Endothelial cell of umbilical vein (primary cell): ENCODE measurements at regions not wholly inside any gene's neighbourhood (a gene's known extent, or its start where the extent isn't known, plus 50 kb on each side); places are given as distances from the start of the nearest gene placed in this dataset.

Experiments
- BruUV-seq: library from RNA; stranded (reverse); fragments of 400-500 nt; replicated peaks from 2 replicates; lab custom pipeline; 2021; lab: Mats Ljungman, UMichigan
- CTCF ChIA-PET: fragments of 300-600, 350-600 bp; sonication (Branson Sonifier 250); formaldehyde crosslinking; loops from one replicate; lab custom pipeline; 2021; ENCODE audit warnings: antibody characterized with exemption, inconsistent platforms; lab: Charles Lee
- POLR2A ChIA-PET: fragments of 300-600, 350-600 bp; sonication (Branson Sonifier 250); formaldehyde crosslinking; loops from one replicate; lab custom pipeline; 2021; ENCODE audit warnings: antibody characterized with exemption, inconsistent platforms; lab: Charles Lee
- DNase-seq: peaks from one replicate; pipeline ENCODE4 v3.0.0-alpha.2; 2011; ENCODE audit warnings: low read depth, low spot score
- FAIRE-seq: peaks from 2 replicates; lab custom pipeline; 2011; peaks lifted over from hg19 to GRCh38; lab: Jason Lieb, UNC
- H2AFZ ChIP-seq: 2 replicates; pipeline ENCODE4 v1.6.0; 2012; ENCODE audit warnings: low read depth, low read length, control low read depth, inconsistent platforms
- H3K27ac ChIP-seq: 2 replicates; pipeline ENCODE4 v1.5.1; 2011; ENCODE audit warnings: low read depth, mild to moderate bottlenecking, control low read depth, low read length, moderate library complexity; ENCODE audit not compliant: insufficient read depth
- H3K27me3 ChIP-seq, 2 experiments: 2 replicates each; pipeline versions ENCODE4 v1.6.0 to v1.6.1; 2011; ENCODE audit warnings: low read length in 2 of 2, mixed read lengths in 1 of 2; ENCODE audit not compliant: control insufficient read depth in 2 of 2, insufficient read depth in 2 of 2
- H3K36me3 ChIP-seq, 2 experiments: 2 replicates in 1 of 2; 3 replicates in 1 of 2; pipeline ENCODE4 v1.5.1; 2011; ENCODE audit warnings: low read length in 2 of 2, mild to moderate bottlenecking in 1 of 2, moderate library complexity in 1 of 2; ENCODE audit not compliant: control insufficient read depth in 2 of 2, insufficient read depth in 2 of 2; ENCODE audit errors: extremely low read depth in 1 of 2
- H3K4me1 ChIP-seq: 3 replicates; pipeline ENCODE4 v1.5.1; 2011; ENCODE audit warnings: mild to moderate bottlenecking, low read length; ENCODE audit not compliant: control insufficient read depth, insufficient read depth; ENCODE audit errors: extremely low read depth
- H3K4me2 ChIP-seq: 2 replicates; pipeline ENCODE4 v1.6.1; 2011; ENCODE audit warnings: low read length, control low read depth, mixed read lengths; ENCODE audit not compliant: insufficient read depth
- H3K4me3 ChIP-seq, 3 experiments: fragments of 200-600 bp in 1 of 3; sonication (generic), shearing (Covaris generic) in 1 of 3; replicated peaks in 1 of 3; 2 replicates each; pipeline ENCODE4 v1.5.1; 2011 to 2016; ENCODE audit warnings: control low read depth in 3 of 3, low read length in 3 of 3, mild to moderate bottlenecking in 2 of 3, inconsistent platforms in 1 of 3, low read depth in 1 of 3, moderate library complexity in 1 of 3; ENCODE audit not compliant: insufficient read depth in 1 of 3
- H3K79me2 ChIP-seq: 2 replicates; pipeline ENCODE4 v1.6.0; 2012; ENCODE audit warnings: low read length, inconsistent platforms; ENCODE audit not compliant: control insufficient read depth, insufficient read depth
- H3K9ac ChIP-seq: replicated peaks from 2 replicates; pipeline ENCODE3; 2011; ENCODE audit warnings: low read length, control low read depth; ENCODE audit not compliant: insufficient read depth; ENCODE audit errors: extremely low read depth
- H3K9me1 ChIP-seq: replicated peaks from 3 replicates; pipeline ENCODE4 v1.6.0; 2011; ENCODE audit warnings: mild to moderate bottlenecking, low read length; ENCODE audit not compliant: control insufficient read depth, insufficient read depth; ENCODE audit errors: extremely low read depth
- H3K9me3 ChIP-seq: replicated peaks from 2 replicates; pipeline ENCODE4 v1.5.1; 2012; ENCODE audit warnings: low read length, inconsistent platforms; ENCODE audit not compliant: control insufficient read depth, insufficient read depth
- H4K20me1 ChIP-seq: replicated peaks from 2 replicates; pipeline ENCODE3; 2011; ENCODE audit warnings: mild to moderate bottlenecking, low read length; ENCODE audit not compliant: control insufficient read depth, insufficient read depth; ENCODE audit errors: extremely low read depth
- EZH2 ChIP-seq: IDR thresholded peaks from 2 replicates; pipeline ENCODE4 v1.6.1; 2012; ENCODE audit warnings: borderline replicate concordance, low read depth, mild to moderate bottlenecking, moderate library complexity, low read length, inconsistent platforms; ENCODE audit not compliant: severe bottlenecking
- FOS ChIP-seq: IDR thresholded peaks from 2 replicates; pipeline ENCODE4 v1.6.1; 2011; ENCODE audit warnings: mild to moderate bottlenecking, low read length, moderate library complexity, borderline replicate concordance; ENCODE audit not compliant: insufficient read depth
- GATA2 ChIP-seq: IDR thresholded peaks from 2 replicates; pipeline ENCODE4 v1.7.0; 2011; ENCODE audit warnings: low read depth, mild to moderate bottlenecking, moderate library complexity, mixed read lengths, low read length; ENCODE audit not compliant: insufficient read length, insufficient read depth
- JUN ChIP-seq: IDR thresholded peaks from 2 replicates; pipeline ENCODE4 v1.6.1; 2011; ENCODE audit warnings: borderline replicate concordance, low read depth; ENCODE audit not compliant: insufficient read length, insufficient read depth
- MYC ChIP-seq: IDR thresholded peaks from one replicate; pipeline ENCODE4 v1.6.1; 2011; ENCODE audit warnings: mild to moderate bottlenecking, low read depth, low read length
- POLR2A ChIP-seq: IDR thresholded peaks from 2 replicates; pipeline ENCODE4 v1.6.1; 2012; ENCODE audit warnings: low read depth, mild to moderate bottlenecking, control low read depth, low read length
- POLR2AphosphoS5 ChIP-seq: IDR thresholded peaks from 2 replicates; pipeline ENCODE4 v1.6.1; 2012; ENCODE audit warnings: low read depth, mild to moderate bottlenecking, control low read depth, low read length, moderate library complexity; ENCODE audit not compliant: insufficient read depth
- dilution Hi-C: fragments of 300-500 bp; cut with MboI; formaldehyde crosslinking; loops from one replicate; pipeline ENCODE4 v1.15.0; 2019; ENCODE audit warnings: low sequenced_read_pairs; ENCODE audit not compliant: extremely low pct_ligation_motif_present
- intact Hi-C: fragments of 100-400 bp; cut with micrococcal nuclease; formaldehyde crosslinking; loops from one replicate; pipeline ENCODE4 v1.10.0; 2022
- TF ChIP-seq, protein P1 (sequence below), 2 donors: IDR thresholded peaks; 1 replicate in 1 of 2; 2 replicates in 1 of 2; pipeline ENCODE4 v1.5.1; 2011; ENCODE audit warnings: low read length in 2 of 2, mild to moderate bottlenecking in 2 of 2, moderate library complexity in 2 of 2, control low read depth in 1 of 2, inconsistent platforms in 1 of 2, low read depth in 1 of 2; ENCODE audit not compliant: insufficient read depth in 1 of 2; ENCODE audit errors: extremely low read depth in 1 of 2
- TF ChIP-seq, protein P2 (sequence below): IDR thresholded peaks from 2 replicates; pipeline ENCODE4 v1.6.1; 2011; ENCODE audit not compliant: insufficient read depth, insufficient read length

DNA sequence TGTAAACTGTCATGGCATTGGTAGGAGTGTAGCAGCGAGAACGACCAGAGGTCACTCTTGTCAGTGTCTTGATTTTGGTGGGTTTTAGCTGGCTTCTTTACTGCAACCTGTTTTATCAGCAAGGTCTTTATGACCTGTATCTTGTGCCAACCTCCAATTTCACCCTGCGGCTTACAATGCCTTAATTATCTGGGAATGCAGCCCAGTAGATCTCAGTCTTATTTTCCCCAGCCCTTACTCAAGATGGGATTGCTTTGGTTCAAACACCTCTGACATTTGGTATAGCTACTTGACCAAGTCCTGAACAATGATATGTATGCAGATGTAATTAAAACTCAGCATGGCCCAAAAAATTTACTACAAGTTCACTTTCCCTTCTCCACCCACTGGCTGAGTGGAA lies 388.4 kb downstream of the RSL24D1 start:
- dilution Hi-C loops (no loop called here), intact Hi-C loops (loop anchor here (10.0 kb wide), 1 partner anchor 56 kb away; no protein-coding TSS in a partner anchor)
- FAIRE-seq (no peak), DNase-seq (no peak)
- Histone ChIP-seq H3K27me3 (no peaks in the 10 kb centered on the region), H3K79me2 (no peaks in the 10 kb centered on the region), H3K4me2 (no peak overlapping the region), H2AFZ (no peak overlapping the region), H4K20me1 (no peaks in the 10 kb centered on the region), H3K4me3 (no peak overlapping the region), H3K4me1 (no peaks in the 10 kb centered on the region), H3K9me1 (no peaks in the 10 kb centered on the region), H3K27ac (no peak overlapping the region), H3K9me3 (no peaks in the 10 kb centered on the region), H3K9ac (no peak overlapping the region), H3K36me3 (no peaks in the 10 kb centered on the region)
- BruUV-seq, result no TSS peak
- no peak for TF ChIP-seq MYC
- TF ChIP-seq EZH2, result no peak
- no peak for TF ChIP-seq POLR2A
- TF ChIP-seq, protein P1, sequence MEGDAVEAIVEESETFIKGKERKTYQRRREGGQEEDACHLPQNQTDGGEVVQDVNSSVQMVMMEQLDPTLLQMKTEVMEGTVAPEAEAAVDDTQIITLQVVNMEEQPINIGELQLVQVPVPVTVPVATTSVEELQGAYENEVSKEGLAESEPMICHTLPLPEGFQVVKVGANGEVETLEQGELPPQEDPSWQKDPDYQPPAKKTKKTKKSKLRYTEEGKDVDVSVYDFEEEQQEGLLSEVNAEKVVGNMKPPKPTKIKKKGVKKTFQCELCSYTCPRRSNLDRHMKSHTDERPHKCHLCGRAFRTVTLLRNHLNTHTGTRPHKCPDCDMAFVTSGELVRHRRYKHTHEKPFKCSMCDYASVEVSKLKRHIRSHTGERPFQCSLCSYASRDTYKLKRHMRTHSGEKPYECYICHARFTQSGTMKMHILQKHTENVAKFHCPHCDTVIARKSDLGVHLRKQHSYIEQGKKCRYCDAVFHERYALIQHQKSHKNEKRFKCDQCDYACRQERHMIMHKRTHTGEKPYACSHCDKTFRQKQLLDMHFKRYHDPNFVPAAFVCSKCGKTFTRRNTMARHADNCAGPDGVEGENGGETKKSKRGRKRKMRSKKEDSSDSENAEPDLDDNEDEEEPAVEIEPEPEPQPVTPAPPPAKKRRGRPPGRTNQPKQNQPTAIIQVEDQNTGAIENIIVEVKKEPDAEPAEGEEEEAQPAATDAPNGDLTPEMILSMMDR (IDR thresholded peaks at IDR 0.05; ENCODE audit: extremely low read depth in 1 of 2, insufficient read depth in 1 of 2, low read depth in 1 of 2, low read length in 2 of 2), result no peak
- TF ChIP-seq, protein P2, sequence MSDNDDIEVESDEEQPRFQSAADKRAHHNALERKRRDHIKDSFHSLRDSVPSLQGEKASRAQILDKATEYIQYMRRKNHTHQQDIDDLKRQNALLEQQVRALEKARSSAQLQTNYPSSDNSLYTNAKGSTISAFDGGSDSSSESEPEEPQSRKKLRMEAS, result no peak
- ChIA-PET CTCF (no interaction called here), POLR2A (no interaction called here)

DNA sequence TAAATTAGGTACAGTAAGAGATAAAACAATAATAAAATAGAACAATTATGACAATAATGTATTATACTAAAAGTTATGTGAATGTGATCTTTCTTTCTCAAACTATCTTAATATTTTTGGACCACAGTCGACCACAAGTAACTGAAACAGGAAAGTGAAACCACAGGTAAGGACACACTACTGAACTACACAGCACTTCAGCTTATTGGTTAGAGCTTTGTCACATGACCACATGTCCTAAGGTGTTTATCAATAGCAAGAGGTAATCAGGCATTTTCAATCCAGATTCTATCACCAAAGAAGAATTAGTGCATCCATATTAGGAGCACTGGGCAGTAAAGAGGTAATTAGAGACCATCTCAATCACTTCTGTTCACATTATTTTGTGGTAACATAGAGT lies 392.8 kb downstream of the RSL24D1 start:
- Histone ChIP-seq H4K20me1 (no peaks in the 10 kb centered on the region), H3K27ac (no peak overlapping the region), H2AFZ (no peak overlapping the region), H3K4me2 (no peak overlapping the region), H3K36me3 (no peaks in the 10 kb centered on the region), H3K27me3 (no peaks in the 10 kb centered on the region), H3K9ac (no peak overlapping the region), H3K4me1 (no peaks in the 10 kb centered on the region), H3K9me1 (no peaks in the 10 kb centered on the region), H3K9me3 (no peaks in the 10 kb centered on the region), H3K4me3 (no peak overlapping the region), H3K79me2 (no peaks in the 10 kb centered on the region)
- DNase-seq (no peak), FAIRE-seq (no peak)
- intact Hi-C loops, result loop anchor here (10.0 kb wide), 1 partner anchor 61 kb away; no protein-coding TSS in a partner anchor
- ChIA-PET CTCF (no interaction called here), POLR2A (no interaction called here)
- dilution Hi-C loops, result no loop called here
- TF ChIP-seq JUN (no peak), EZH2 (no peak), POLR2A (no peak), POLR2AphosphoS5 (no peak), FOS (no peak), MYC (no peak), GATA2 (no peak)
- TF ChIP-seq, protein P2, result no peak
- TF ChIP-seq, protein P1 (IDR thresholded peaks at IDR 0.05; ENCODE audit: extremely low read depth in 1 of 2, insufficient read depth in 1 of 2, low read depth in 1 of 2, low read length in 2 of 2), result no peak
- no TSS peak for BruUV-seq
